Activated CD8-positive, alpha-beta T cell treated with anti-CD3 and anti-CD28 coated beads for 36 hours (primary cell): ENCODE measurements at regions not wholly inside any gene's neighbourhood (a gene's known extent, or its start where the extent isn't known, plus 50 kb on each side); places are given as distances from the start of the nearest gene placed in this dataset.

Experiments used
- ATAC-seq: fragments of 200-7000 bp; cut with Tn5 transposase; one replicate; pipeline ENCODE4 v1.10.0; 2021; ENCODE audit warnings: mild to moderate bottlenecking, moderate library complexity
- CTCF ChIA-PET: fragments of 350-600 bp; sonication (Branson Sonifier 250); formaldehyde crosslinking; loops from one replicate; lab custom pipeline; 2021; ENCODE audit warnings: antibody characterized with exemption; lab: Charles Lee
- POLR2A ChIA-PET: fragments of 350-600 bp; sonication (Branson Sonifier 250); formaldehyde crosslinking; loops from one replicate; lab custom pipeline; 2021; ENCODE audit warnings: antibody characterized with exemption; lab: Charles Lee
- DNase-seq: peaks from one replicate; pipeline ENCODE4 v3.0.0-alpha.2; 2020
- H3K27ac Mint-ChIP-seq: one replicate; pipeline ENCODE4 v1.8.0; 2021; ENCODE audit warnings: mild to moderate bottlenecking, mixed read lengths
- H3K27me3 Mint-ChIP-seq: one replicate; pipeline ENCODE4 v1.8.0; 2021; ENCODE audit warnings: mixed read lengths
- H3K36me3 Mint-ChIP-seq: one replicate; pipeline ENCODE4 v1.8.0; 2021; ENCODE audit warnings: low read depth, mixed read lengths
- H3K4me1 Mint-ChIP-seq: one replicate; pipeline ENCODE4 v1.8.0; 2021; ENCODE audit warnings: low read depth, mixed read lengths
- H3K4me3 Mint-ChIP-seq: one replicate; pipeline ENCODE4 v1.8.0; 2021; ENCODE audit warnings: mild to moderate bottlenecking, moderate library complexity, mixed read lengths
- H3K9me3 Mint-ChIP-seq: one replicate; pipeline ENCODE4 v1.8.0; 2021; ENCODE audit warnings: mixed read lengths
- intact Hi-C: fragments of 100-400 bp; cut with micrococcal nuclease; formaldehyde crosslinking; loops from one replicate; pipeline ENCODE4 v1.10.0; 2022
- TF ChIP-seq, protein P1 (sequence below): fragments of 200-600 bp; IDR thresholded peaks from one replicate; pipeline ENCODE4 v1.8.0; 2022; ENCODE audit warnings: antibody characterized with exemption, mild to moderate bottlenecking

DNA sequence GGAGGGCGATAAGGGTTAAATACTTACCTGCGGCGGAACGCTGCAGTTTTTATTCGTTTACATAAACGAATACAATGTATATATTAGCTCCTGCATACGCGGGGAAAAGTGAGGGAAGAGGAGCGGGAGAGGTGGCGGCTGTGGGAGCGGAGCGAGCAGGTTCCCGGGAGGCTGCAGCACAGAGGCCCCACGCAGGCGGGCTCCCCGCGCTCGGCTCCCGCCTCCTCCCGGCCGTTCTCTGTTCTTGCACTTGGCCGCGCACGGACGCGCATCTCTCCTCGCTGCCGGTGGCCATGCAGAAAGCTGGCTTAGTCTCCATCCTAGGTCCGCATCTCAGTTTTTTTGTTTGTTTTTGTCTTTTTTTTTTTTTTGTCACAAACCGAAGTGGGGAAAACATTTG is 340.4 kb upstream of the FAT1 start:
- TF ChIP-seq, protein P1, sequence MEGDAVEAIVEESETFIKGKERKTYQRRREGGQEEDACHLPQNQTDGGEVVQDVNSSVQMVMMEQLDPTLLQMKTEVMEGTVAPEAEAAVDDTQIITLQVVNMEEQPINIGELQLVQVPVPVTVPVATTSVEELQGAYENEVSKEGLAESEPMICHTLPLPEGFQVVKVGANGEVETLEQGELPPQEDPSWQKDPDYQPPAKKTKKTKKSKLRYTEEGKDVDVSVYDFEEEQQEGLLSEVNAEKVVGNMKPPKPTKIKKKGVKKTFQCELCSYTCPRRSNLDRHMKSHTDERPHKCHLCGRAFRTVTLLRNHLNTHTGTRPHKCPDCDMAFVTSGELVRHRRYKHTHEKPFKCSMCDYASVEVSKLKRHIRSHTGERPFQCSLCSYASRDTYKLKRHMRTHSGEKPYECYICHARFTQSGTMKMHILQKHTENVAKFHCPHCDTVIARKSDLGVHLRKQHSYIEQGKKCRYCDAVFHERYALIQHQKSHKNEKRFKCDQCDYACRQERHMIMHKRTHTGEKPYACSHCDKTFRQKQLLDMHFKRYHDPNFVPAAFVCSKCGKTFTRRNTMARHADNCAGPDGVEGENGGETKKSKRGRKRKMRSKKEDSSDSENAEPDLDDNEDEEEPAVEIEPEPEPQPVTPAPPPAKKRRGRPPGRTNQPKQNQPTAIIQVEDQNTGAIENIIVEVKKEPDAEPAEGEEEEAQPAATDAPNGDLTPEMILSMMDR, result no peak
- intact Hi-C loops, result no loop called here
- H3K4me3 Mint-ChIP-seq, result no peak overlapping the region

DNA sequence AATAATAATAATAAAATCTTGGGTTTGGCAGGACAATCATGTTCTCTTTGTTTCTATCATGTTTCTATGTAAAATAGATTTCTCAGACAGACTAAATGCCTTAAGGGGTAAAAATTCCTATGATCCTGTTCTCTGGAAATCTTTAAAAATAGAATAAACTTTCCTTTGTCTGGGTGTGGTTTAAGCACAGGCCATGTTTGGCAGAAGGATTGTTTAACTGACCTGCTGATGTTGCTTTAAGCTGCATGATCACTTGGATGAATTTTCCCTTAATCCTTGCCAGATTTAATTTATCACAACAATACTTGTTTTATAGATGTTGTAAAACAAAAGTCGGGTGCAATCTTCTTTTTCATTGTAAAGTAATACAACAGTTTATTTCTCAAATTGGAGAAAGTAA is 341.7 kb upstream of the FAT1 start:
- no peak for ATAC-seq
- DNase-seq, result no peak
- ChIA-PET CTCF (no interaction called here), POLR2A (no interaction called here)
- Mint-ChIP-seq H3K36me3 (no peaks in the 10 kb centered on the region), H3K27me3 (no peaks in the 10 kb centered on the region), H3K4me1 (no peaks in the 10 kb centered on the region), H3K27ac (no peak overlapping the region), H3K9me3 (peaks cover 9% of the 10 kb centered on the region), H3K4me3 (no peak overlapping the region)
- TF ChIP-seq, protein P1, result no peak
- intact Hi-C loops, result no loop called here

More for the DNA sequence above, 340.4 kb upstream of the FAT1 start:
- ChIA-PET CTCF (no interaction called here), POLR2A (no interaction called here)
- no peak for DNase-seq
- H3K4me1 Mint-ChIP-seq, result no peaks in the 10 kb centered on the region
- no peak for ATAC-seq
- H3K36me3 Mint-ChIP-seq, result no peaks in the 10 kb centered on the region
- no peak overlapping the region for H3K27ac Mint-ChIP-seq
- peaks cover 10% of the 10 kb centered on the region for H3K9me3 Mint-ChIP-seq
- H3K27me3 Mint-ChIP-seq, result no peaks in the 10 kb centered on the region

DNA sequence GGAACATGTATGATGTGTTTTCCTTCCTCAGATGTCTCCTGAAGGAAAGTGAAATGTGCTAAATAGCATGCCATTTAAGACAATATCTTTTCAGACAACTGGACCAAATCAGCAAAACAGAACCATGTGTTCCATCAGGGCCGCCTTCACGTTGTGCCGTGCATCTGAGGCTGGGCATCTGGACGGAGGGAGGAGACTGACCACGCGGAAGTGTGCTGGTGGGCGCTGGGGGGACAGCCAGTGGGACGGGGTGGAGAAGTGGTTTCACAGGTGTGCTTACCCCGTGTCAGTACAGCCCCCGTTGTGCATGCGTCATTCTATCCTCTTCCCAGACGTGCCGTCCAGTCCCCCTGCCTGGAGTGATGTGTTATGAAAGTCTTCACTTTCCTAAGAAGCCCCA is 342.1 kb upstream of the FAT1 start:
- Mint-ChIP-seq H3K36me3 (no peaks in the 10 kb centered on the region), H3K4me1 (no peaks in the 10 kb centered on the region), H3K4me3 (no peak overlapping the region), H3K27me3 (no peaks in the 10 kb centered on the region), H3K9me3 (peaks cover 8% of the 10 kb centered on the region), H3K27ac (no peak overlapping the region)
- TF ChIP-seq, protein P1, result no peak
- intact Hi-C loops, result no loop called here
- no peak for DNase-seq
- ChIA-PET CTCF (no interaction called here), POLR2A (no interaction called here)
- no peak for ATAC-seq

DNA sequence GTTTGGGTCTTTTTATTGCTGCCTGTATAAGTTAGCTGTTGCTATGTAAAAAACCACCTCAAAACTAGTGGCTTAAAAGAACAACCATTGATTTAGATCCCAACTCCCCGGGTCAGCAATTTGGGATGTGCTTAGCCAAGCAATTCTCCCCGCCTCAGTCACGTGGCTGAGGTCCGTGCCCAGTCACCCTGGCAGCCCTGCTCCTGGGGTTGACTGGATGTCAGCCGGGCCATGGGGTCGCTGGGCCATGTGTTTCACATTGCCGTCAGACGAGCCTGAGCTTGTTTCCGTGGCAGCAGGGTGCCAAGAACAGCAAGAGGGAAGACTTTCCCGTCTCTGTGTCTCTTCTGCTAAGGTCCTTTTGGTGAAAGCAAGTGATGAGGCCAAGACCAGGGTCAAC is 345.7 kb upstream of the FAT1 start:
- no peak overlapping the region for H3K27ac Mint-ChIP-seq
- H3K36me3 Mint-ChIP-seq, result no peaks in the 10 kb centered on the region
- ChIA-PET CTCF (no interaction called here), POLR2A (no interaction called here)
- intact Hi-C loops, result no loop called here
- peaks cover 5% of the 10 kb centered on the region for H3K9me3 Mint-ChIP-seq
- DNase-seq (no peak), ATAC-seq (no peak)
- TF ChIP-seq, protein P1, result no peak
- no peak overlapping the region for H3K4me3 Mint-ChIP-seq
- no peaks in the 10 kb centered on the region for H3K27me3 Mint-ChIP-seq
- H3K4me1 Mint-ChIP-seq, result no peaks in the 10 kb centered on the region

GRCh38 chr4:187070158-187070557 is 346.5 kb upstream of the FAT1 start:
- no peak for ATAC-seq
- no peak overlapping the region for H3K27ac Mint-ChIP-seq
- TF ChIP-seq, protein P1, result no peak
- ChIA-PET POLR2A (interaction anchor here (0.6 kb wide), 1 partner anchor 1058 kb away, joined by 4 read pairs; no protein-coding TSS in a partner anchor), CTCF (no interaction called here)
- H3K27me3 Mint-ChIP-seq, result no peaks in the 10 kb centered on the region
- H3K4me3 Mint-ChIP-seq, result no peak overlapping the region
- intact Hi-C loops, result no loop called here
- H3K9me3 Mint-ChIP-seq, result peaks cover 5% of the 10 kb centered on the region
- no peaks in the 10 kb centered on the region for H3K36me3 Mint-ChIP-seq
- H3K4me1 Mint-ChIP-seq, result no peaks in the 10 kb centered on the region
- no peak for DNase-seq
